Skeletal muscle satellite cell (primary cell): ENCODE measurements at regions not wholly inside any gene's neighbourhood (a gene's known extent, or its start where the extent isn't known, plus 50 kb on each side); places are given as distances from the start of the nearest gene placed in this dataset.

Source experiments
- H3K27me3 ChIP-seq: 2 replicates; pipeline ENCODE4 v1.7.0; 2013; ENCODE audit warnings: low read length; ENCODE audit not compliant: control insufficient read depth, insufficient read depth
- H3K36me3 ChIP-seq: 2 replicates; pipeline ENCODE4 v1.7.0; 2013; ENCODE audit warnings: mild to moderate bottlenecking, control low read depth, low read length; ENCODE audit not compliant: insufficient read depth
- H3K4me1 ChIP-seq: 2 replicates; pipeline ENCODE4 v1.7.0; 2013; ENCODE audit warnings: low read length; ENCODE audit not compliant: control insufficient read depth, insufficient read depth
- H3K4me2 ChIP-seq: 2 replicates; pipeline ENCODE4 v1.7.0; 2013; ENCODE audit warnings: mild to moderate bottlenecking, low read length
- H3K4me3 ChIP-seq: 2 replicates; pipeline ENCODE4 v1.7.0; 2013; ENCODE audit warnings: low read length
- H3K9ac ChIP-seq: 2 replicates; pipeline ENCODE4 v1.7.0; 2013; ENCODE audit warnings: mild to moderate bottlenecking, low read depth, low read length, moderate library complexity
- H3K9me3 ChIP-seq: replicated peaks from 2 replicates; pipeline ENCODE4 v1.7.0; 2013; ENCODE audit warnings: mild to moderate bottlenecking, control low read depth, low read length

- Histone ChIP-seq H3K36me3 (no peaks in the 10 kb centered on the region), H3K4me3 (no peak overlapping the region), H3K4me1 (peaks cover 7% of the 10 kb centered on the region), H3K27me3 (no peaks in the 10 kb centered on the region), H3K9me3 (no peaks in the 10 kb centered on the region), H3K4me2 (no peak overlapping the region), H3K9ac (no peak overlapping the region)
These were observed 199.9 kb upstream of the FAR2 start for GRCh38 chr12:28949184-28949583.

- H3K4me2 ChIP-seq: no peak overlapping the region
- no peaks in the 10 kb centered on the region for H3K27me3 ChIP-seq
- peaks cover 7% of the 10 kb centered on the region for H3K4me1 ChIP-seq
These were observed 199.0 kb upstream of the FAR2 start for GRCh38 chr12:28950049-28950448.

GRCh38 chr12:28951935-28952334 is 197.1 kb upstream of the FAR2 start:
- Histone ChIP-seq H3K9ac (no peak overlapping the region), H3K36me3 (no peaks in the 10 kb centered on the region), H3K27me3 (no peaks in the 10 kb centered on the region), H3K4me3 (no peak overlapping the region), H3K9me3 (no peaks in the 10 kb centered on the region), H3K4me1 (peaks cover 7% of the 10 kb centered on the region), H3K4me2 (no peak overlapping the region)

More at GRCh38 chr12:28950049-28950448, 199.0 kb upstream of the FAR2 start:
- Histone ChIP-seq H3K36me3 (no peaks in the 10 kb centered on the region), H3K9ac (no peak overlapping the region), H3K9me3 (no peaks in the 10 kb centered on the region), H3K4me3 (no peak overlapping the region)

- H3K9me3 ChIP-seq: no peaks in the 10 kb centered on the region
- no peak overlapping the region for H3K4me3 ChIP-seq
- no peak overlapping the region for H3K4me2 ChIP-seq
- no peaks in the 10 kb centered on the region for H3K36me3 ChIP-seq
- peaks cover 11% of the 10 kb centered on the region for H3K4me1 ChIP-seq
- no peak overlapping the region for H3K9ac ChIP-seq
- H3K27me3 ChIP-seq: no peaks in the 10 kb centered on the region
These were observed 194.7 kb upstream of the FAR2 start for GRCh38 chr12:28954333-28954732.

- H3K9me3 ChIP-seq: no peaks in the 10 kb centered on the region
- peaks cover 3% of the 10 kb centered on the region for H3K4me1 ChIP-seq
- no peak overlapping the region for H3K4me2 ChIP-seq
- H3K36me3 ChIP-seq: no peaks in the 10 kb centered on the region
- H3K9ac ChIP-seq: no peak overlapping the region
- H3K4me3 ChIP-seq: no peak overlapping the region
- H3K27me3 ChIP-seq: no peaks in the 10 kb centered on the region
These were observed 193.6 kb upstream of the FAR2 start for GRCh38 chr12:28955491-28955890.

GRCh38 chr12:28955931-28956330 is 193.1 kb upstream of the FAR2 start:
- Histone ChIP-seq H3K4me1 (peaks cover 3% of the 10 kb centered on the region), H3K36me3 (no peaks in the 10 kb centered on the region), H3K9ac (no peak overlapping the region), H3K27me3 (no peaks in the 10 kb centered on the region), H3K4me3 (no peak overlapping the region), H3K9me3 (no peaks in the 10 kb centered on the region), H3K4me2 (no peak overlapping the region)

- H3K4me2 ChIP-seq: no peak overlapping the region
- H3K4me3 ChIP-seq: no peak overlapping the region
- H3K27me3 ChIP-seq: no peaks in the 10 kb centered on the region
These were observed 190.4 kb upstream of the FAR2 start for GRCh38 chr12:28958553-28959195.

GRCh38 chr12:28961948-28962384 is 187.1 kb upstream of the FAR2 start:
- Histone ChIP-seq H3K36me3 (no peaks in the 10 kb centered on the region), H3K9ac (no peak overlapping the region), H3K27me3 (no peaks in the 10 kb centered on the region), H3K4me3 (no peak overlapping the region), H3K4me2 (no peak overlapping the region), H3K4me1 (peaks cover 3% of the 10 kb centered on the region), H3K9me3 (no peaks in the 10 kb centered on the region)

More at GRCh38 chr12:28958553-28959195, 190.4 kb upstream of the FAR2 start:
- peaks cover 3% of the 10 kb centered on the region for H3K4me1 ChIP-seq
- no peaks in the 10 kb centered on the region for H3K9me3 ChIP-seq
- no peaks in the 10 kb centered on the region for H3K36me3 ChIP-seq
- H3K9ac ChIP-seq: no peak overlapping the region

GRCh38 chr12:28963554-28963953 is 185.5 kb upstream of the FAR2 start:
- Histone ChIP-seq H3K36me3 (no peaks in the 10 kb centered on the region), H3K4me2 (no peak overlapping the region), H3K4me1 (peaks cover 3% of the 10 kb centered on the region), H3K9ac (no peak overlapping the region), H3K4me3 (no peak overlapping the region), H3K27me3 (no peaks in the 10 kb centered on the region), H3K9me3 (no peaks in the 10 kb centered on the region)

- H3K4me1 ChIP-seq: no peaks in the 10 kb centered on the region
- H3K9ac ChIP-seq: no peak overlapping the region
- no peaks in the 10 kb centered on the region for H3K36me3 ChIP-seq
- H3K4me2 ChIP-seq: no peak overlapping the region
- H3K4me3 ChIP-seq: no peak overlapping the region
- H3K9me3 ChIP-seq: no peaks in the 10 kb centered on the region
- H3K27me3 ChIP-seq: no peaks in the 10 kb centered on the region
These were observed 182.9 kb upstream of the FAR2 start for GRCh38 chr12:28966046-28966780.

- H3K9ac ChIP-seq: no peak overlapping the region
- no peaks in the 10 kb centered on the region for H3K27me3 ChIP-seq
- H3K36me3 ChIP-seq: no peaks in the 10 kb centered on the region
- no peak overlapping the region for H3K4me2 ChIP-seq
- no peaks in the 10 kb centered on the region for H3K4me1 ChIP-seq
- H3K9me3 ChIP-seq: no peaks in the 10 kb centered on the region
- no peak overlapping the region for H3K4me3 ChIP-seq
These were observed 181.7 kb upstream of the FAR2 start for GRCh38 chr12:28967426-28967825.

- no peaks in the 10 kb centered on the region for H3K27me3 ChIP-seq
- H3K9me3 ChIP-seq: no peaks in the 10 kb centered on the region
- no peak overlapping the region for H3K9ac ChIP-seq
- H3K4me2 ChIP-seq: no peak overlapping the region
- H3K4me3 ChIP-seq: no peak overlapping the region
- H3K36me3 ChIP-seq: no peaks in the 10 kb centered on the region
- no peaks in the 10 kb centered on the region for H3K4me1 ChIP-seq
These were observed 175.6 kb upstream of the FAR2 start for GRCh38 chr12:28973491-28973890.
